H9 (cell line): ENCODE measurements at regions not wholly inside any gene's neighbourhood (a gene's known extent, or its start where the extent isn't known, plus 50 kb on each side); places are given as distances from the start of the nearest gene placed in this dataset.

Experiments
- DNase-seq: peaks from one replicate; pipeline ENCODE4 v3.0.0-alpha.2; 2017
- H2AFZ ChIP-seq: one replicate; pipeline ENCODE4 v1.6.1; 2013; ENCODE audit warnings: mild to moderate bottlenecking, low read length, control low read depth, moderate library complexity
- H2AK5ac ChIP-seq: 2 replicates; pipeline ENCODE4 v1.6.1; 2013; ENCODE audit warnings: low read length, control low read depth, mixed read lengths; ENCODE audit not compliant: insufficient read length
- H2BK120ac ChIP-seq: one replicate; pipeline ENCODE4 v1.6.1; 2013; ENCODE audit warnings: low read depth, mild to moderate bottlenecking, low read length, control low read depth, inconsistent platforms; ENCODE audit not compliant: poor library complexity, severe bottlenecking
- H2BK12ac ChIP-seq: 2 replicates; pipeline ENCODE4 v1.6.1; 2013; ENCODE audit warnings: low read length, control low read depth, mixed read lengths, low read depth; ENCODE audit not compliant: insufficient read length
- H2BK15ac ChIP-seq: 2 replicates; pipeline ENCODE4 v1.6.1; 2013; ENCODE audit warnings: low read depth, low read length, control low read depth
- H2BK20ac ChIP-seq: one replicate; pipeline ENCODE4 v1.6.1; 2013; ENCODE audit warnings: low read depth, mild to moderate bottlenecking, low read length, control low read depth, inconsistent platforms; ENCODE audit not compliant: poor library complexity, severe bottlenecking
- H2BK5ac ChIP-seq: 2 replicates; pipeline ENCODE4 v1.6.1; 2013; ENCODE audit warnings: low read length, control low read depth, mixed read lengths; ENCODE audit not compliant: insufficient read length
- H3K14ac ChIP-seq: 2 replicates; pipeline ENCODE4 v1.6.1; 2013; ENCODE audit warnings: low read length, control low read depth; ENCODE audit not compliant: insufficient read depth
- H3K18ac ChIP-seq: 2 replicates; pipeline ENCODE4 v1.6.1; 2013; ENCODE audit warnings: low read depth, mild to moderate bottlenecking, mixed read lengths, low read length, control low read depth; ENCODE audit not compliant: insufficient read length
- H3K23ac ChIP-seq: 2 replicates; pipeline ENCODE4 v1.6.1; 2013; ENCODE audit warnings: low read length, control low read depth, mixed read lengths, low read depth; ENCODE audit not compliant: insufficient read length
- H3K23me2 ChIP-seq: 2 replicates; pipeline ENCODE4 v1.6.1; 2013; ENCODE audit warnings: low read depth, mild to moderate bottlenecking, mixed read lengths, low read length, control low read depth; ENCODE audit not compliant: insufficient read length, poor library complexity, severe bottlenecking
- H3K27ac ChIP-seq: 2 replicates; pipeline ENCODE4 v1.5.1; 2013; ENCODE audit warnings: low read length, control low read depth, mixed read lengths, low read depth; ENCODE audit not compliant: insufficient read length
- H3K27me3 ChIP-seq: 2 replicates; pipeline ENCODE4 v1.6.1; 2013; ENCODE audit warnings: low read length, control low read depth, inconsistent platforms; ENCODE audit not compliant: insufficient read depth
- H3K4ac ChIP-seq: 2 replicates; pipeline ENCODE4 v1.6.1; 2013; ENCODE audit warnings: low read depth, mild to moderate bottlenecking, control low read depth, inconsistent platforms, low read length, moderate library complexity
- H3K4me1 ChIP-seq: 2 replicates; pipeline ENCODE4 v1.6.1; 2013; ENCODE audit warnings: low read length, control low read depth, inconsistent platforms; ENCODE audit not compliant: insufficient read depth
- H3K4me2 ChIP-seq: 2 replicates; pipeline ENCODE4 v1.6.1; 2013; ENCODE audit warnings: low read length, control low read depth, mixed read lengths; ENCODE audit not compliant: insufficient read length, insufficient read depth
- H3K56ac ChIP-seq: 2 replicates; pipeline ENCODE4 v1.6.1; 2013; ENCODE audit warnings: low read depth, mild to moderate bottlenecking, mixed read lengths, low read length, control low read depth; ENCODE audit not compliant: insufficient read length
- H3K79me1 ChIP-seq: 2 replicates; pipeline ENCODE4 v1.6.1; 2013; ENCODE audit warnings: low read depth, mild to moderate bottlenecking, moderate library complexity, low read length, control low read depth, inconsistent platforms; ENCODE audit not compliant: insufficient read depth, poor library complexity, severe bottlenecking
- H3K79me2 ChIP-seq: 2 replicates; pipeline ENCODE4 v1.6.1; 2013; ENCODE audit warnings: low read length, control low read depth, inconsistent platforms; ENCODE audit not compliant: insufficient read depth
- H3K9ac ChIP-seq: 2 replicates; pipeline ENCODE4 v1.6.1; 2013; ENCODE audit warnings: low read length, control low read depth, mixed read lengths; ENCODE audit not compliant: insufficient read length; ENCODE audit errors: extremely low read depth
- H3K9me3 ChIP-seq: one replicate; pipeline ENCODE4 v1.6.1; 2013; ENCODE audit warnings: low read depth, low read length, inconsistent platforms; ENCODE audit not compliant: control insufficient read depth
- H3T11ph ChIP-seq: one replicate; pipeline ENCODE4 v1.6.1; 2013; ENCODE audit warnings: mild to moderate bottlenecking, low read length, control low read depth, inconsistent platforms
- H4K20me1 ChIP-seq: one replicate; pipeline ENCODE4 v1.6.1; 2013; ENCODE audit not compliant: control insufficient read depth, insufficient read length, insufficient read depth
- H4K5ac ChIP-seq: 2 replicates; pipeline ENCODE4 v1.6.1; 2013; ENCODE audit warnings: low read depth, mild to moderate bottlenecking, mixed read lengths, low read length, control low read depth; ENCODE audit not compliant: insufficient read length
- H4K8ac ChIP-seq: replicated peaks from 2 replicates; pipeline ENCODE4 v1.6.1; 2013; ENCODE audit warnings: low read length, control low read depth, mixed read lengths, low read depth; ENCODE audit not compliant: insufficient read length
- H4K91ac ChIP-seq: 2 replicates; pipeline ENCODE4 v1.6.1; 2013; ENCODE audit warnings: low read depth, mild to moderate bottlenecking, moderate library complexity, mixed read lengths, low read length, control low read depth; ENCODE audit not compliant: insufficient read length
- H3K27ac Mint-ChIP-seq, 3 experiments: 2 replicates in 2 of 3; 3 replicates in 1 of 3; pipeline ENCODE4 v1.8.0; 2020 to 2021; ENCODE audit warnings: mixed read lengths in 3 of 3, mild to moderate bottlenecking in 1 of 3, moderate library complexity in 1 of 3
- H3K27me3 Mint-ChIP-seq: 2 replicates; pipeline ENCODE4 v1.8.0; 2021; ENCODE audit warnings: low read depth, mild to moderate bottlenecking, moderate library complexity, mixed read lengths
- H3K36me3 Mint-ChIP-seq, 3 experiments: 2 replicates in 2 of 3; 3 replicates in 1 of 3; pipeline ENCODE4 v1.8.0; 2020 to 2021; ENCODE audit warnings: low read depth in 3 of 3, mixed read lengths in 3 of 3; ENCODE audit not compliant: insufficient read depth in 1 of 3
- H3K4me1 Mint-ChIP-seq, 2 experiments: 2 replicates each; pipeline ENCODE4 v1.8.0; 2020; ENCODE audit warnings: mixed read lengths in 2 of 2
- H3K4me3 Mint-ChIP-seq, 2 experiments: 2 replicates in 1 of 2; 3 replicates in 1 of 2; pipeline ENCODE4 v1.8.0; 2020 to 2021; ENCODE audit warnings: mild to moderate bottlenecking in 2 of 2, mixed read lengths in 2 of 2, moderate library complexity in 1 of 2
- H3K9me3 Mint-ChIP-seq, 2 experiments: 2 replicates in 1 of 2; 3 replicates in 1 of 2; pipeline ENCODE4 v1.8.0; 2020; ENCODE audit warnings: mild to moderate bottlenecking in 2 of 2, mixed read lengths in 2 of 2, moderate library complexity in 1 of 2
- CTCF ChIP-seq: fragments of 200-600 bp; sonication (generic); conservative IDR thresholded peaks from 3 replicates; pipeline ENCODE4 v1.8.0; 2021; ENCODE audit warnings: antibody characterized with exemption, mild to moderate bottlenecking
- WGBS: extraction: QIAGEN DNeasy Blood & Tissue Kit; methylation state at CpG from one replicate; pipeline ENCODE4 v1.1.7; 2013; ENCODE audit warnings: missing lambda C conversion rate, low lambda C conversion rate, mixed read lengths; ENCODE audit not compliant: insufficient read length; ENCODE audit errors: extremely low coverage; 5-methylcytosine and 5-hydroxymethylcytosine counted together

GRCh38 chr7:33728873-33729551 is 176.3 kb upstream of the BMPER start:
- H3K4me1 ChIP-seq, result peaks cover 5% of the 10 kb centered on the region; the same call in 1 of the 2 replicates
- no peak overlapping the region for H3K4ac ChIP-seq
- H3K27me3 ChIP-seq, result no peaks in the 10 kb centered on the region
- H3K23me2 ChIP-seq, result no peaks in the 10 kb centered on the region
- no peak overlapping the region for H2AFZ ChIP-seq
- no peak overlapping the region for H3K27ac ChIP-seq
- H2BK12ac ChIP-seq, result no peak overlapping the region
- no peak overlapping the region for H3K18ac ChIP-seq
- Mint-ChIP-seq H3K9me3 (no peaks in the 10 kb centered on the region), H3K36me3 (no peaks in the 10 kb centered on the region; a peak in 2 of 7 replicates), H3K27me3 (peaks cover 3% of the 10 kb centered on the region; the same call in 1 of the 2 replicates), H3K27ac (no peak overlapping the region), H3K4me3 (no peak overlapping the region), H3K4me1 (peaks cover 24 to 31% of the 10 kb centered on the region in 2 experiments)
- H2BK15ac ChIP-seq, result no peak overlapping the region
- no peak overlapping the region for H3K56ac ChIP-seq
- H2BK5ac ChIP-seq, result no peak overlapping the region
- H3K79me1 ChIP-seq, result no peaks in the 10 kb centered on the region
- H3K79me2 ChIP-seq, result no peaks in the 10 kb centered on the region
- no CpG with 5 or more reads among the region's 16 CpGs for WGBS
- H2BK120ac ChIP-seq, result no peak overlapping the region
- TF ChIP-seq CTCF, result no peak
- no peak overlapping the region for H3K23ac ChIP-seq
- no peak overlapping the region for H3K4me2 ChIP-seq
- no peak overlapping the region for H3K14ac ChIP-seq
- no peak for DNase-seq
- H4K8ac ChIP-seq, result no peak overlapping the region
- no peaks in the 10 kb centered on the region for H3K9me3 ChIP-seq
- H4K91ac ChIP-seq, result no peak overlapping the region
- H2BK20ac ChIP-seq, result no peak overlapping the region
- H4K20me1 ChIP-seq, result no peaks in the 10 kb centered on the region
- H3T11ph ChIP-seq, result no peak overlapping the region
- no peak overlapping the region for H3K9ac ChIP-seq
- no peak overlapping the region for H4K5ac ChIP-seq
- H2AK5ac ChIP-seq, result no peak overlapping the region
